GM12878 (cell line): ENCODE measurements at regions not wholly inside any gene's neighbourhood (a gene's known extent, or its start where the extent isn't known, plus 50 kb on each side); places are given as distances from the start of the nearest gene placed in this dataset.

ENCODE experiments used
- CTCF ChIP-seq, 3 experiments: IDR thresholded peaks in 2 of 3; conservative IDR thresholded peaks in 1 of 3; 2 replicates each; pipeline ENCODE4 v1.5.1; 2011; ENCODE audit warnings: low read depth in 3 of 3, low read length in 3 of 3, mild to moderate bottlenecking in 3 of 3, control low read depth in 2 of 3, moderate library complexity in 2 of 3, inconsistent platforms in 1 of 3, mixed read lengths in 1 of 3; ENCODE audit not compliant: control insufficient read depth in 2 of 3, insufficient read depth in 1 of 3; ENCODE audit errors: extremely low read depth in 1 of 3
- E4F1 ChIP-seq: fragments of 450-650 bp; IDR thresholded peaks from 2 replicates; pipeline ENCODE4 v1.6.1; 2018; ENCODE audit warnings: borderline replicate concordance, mild to moderate bottlenecking; ENCODE audit not compliant: partially characterized antibody
- EZH2 ChIP-seq: IDR thresholded peaks from 2 replicates; pipeline ENCODE4 v1.6.1; 2012; ENCODE audit warnings: low read depth, mild to moderate bottlenecking, control low read depth, inconsistent platforms, low read length, borderline replicate concordance; ENCODE audit not compliant: control insufficient read depth
- FOS ChIP-seq: IDR thresholded peaks from 3 replicates; pipeline ENCODE4 v1.6.1; 2011; ENCODE audit warnings: borderline replicate concordance; ENCODE audit not compliant: insufficient read length; ENCODE audit errors: extremely low read depth
- SMARCA5 ChIP-seq: fragments of 450-650 bp; IDR thresholded peaks from 2 replicates; pipeline ENCODE4 v1.6.1; 2017; ENCODE audit warnings: mild to moderate bottlenecking
- YY1 ChIP-seq: IDR thresholded peaks from 2 replicates; pipeline ENCODE4 v1.6.1; 2011; ENCODE audit warnings: low read depth, mild to moderate bottlenecking, low read length

GRCh38 chr2:150276737-150277136, 210.7 kb downstream of the RND3 start:
- TF ChIP-seq FOS (no peak), SMARCA5 (no peak), E4F1 (no peak), YY1 (no peak), CTCF (IDR thresholded peaks at IDR 0.05 in 2 of 3, conservative IDR thresholded peaks at IDR 0.05 in 1 of 3; ENCODE audit: control insufficient read depth in 2 of 3, extremely low read depth in 1 of 3, insufficient read depth in 1 of 3, low read depth in 3 of 3, low read length in 3 of 3) (no peak), EZH2 (no peak)
